NB4 (cell line): ENCODE measurements at regions not wholly inside any gene's neighbourhood (a gene's known extent, or its start where the extent isn't known, plus 50 kb on each side); places are given as distances from the start of the nearest gene placed in this dataset.

Experiments
- POLR2A ChIP-seq: IDR thresholded peaks from 2 replicates; pipeline ENCODE4 v1.6.1; 2011; ENCODE audit warnings: mild to moderate bottlenecking; ENCODE audit not compliant: insufficient read length; ENCODE audit errors: extremely low read depth
- TF ChIP-seq, protein P1 (sequence below): IDR thresholded peaks from one replicate; pipeline ENCODE4 v1.5.1; 2012; ENCODE audit warnings: low read depth, low read length

DNA sequence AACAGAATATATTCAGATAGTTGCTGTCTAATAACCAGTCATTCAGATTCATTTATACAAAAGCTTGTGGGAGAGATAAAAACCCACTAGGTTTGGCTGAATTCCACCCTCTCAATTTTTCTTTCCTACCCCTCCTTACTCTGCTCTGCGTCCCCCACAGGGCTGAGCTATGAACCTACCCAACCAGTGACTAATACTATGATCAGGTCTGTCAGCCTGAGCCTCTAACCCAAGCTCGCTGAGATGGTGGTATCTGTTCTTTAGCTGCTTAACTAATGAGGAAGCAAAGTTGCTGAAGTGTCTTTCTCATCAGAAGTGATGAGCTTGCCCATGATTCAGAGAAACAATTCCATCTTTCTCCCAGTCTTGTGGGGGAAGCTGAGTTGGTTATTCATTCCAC lies 248.7 kb upstream of the GPR26 start:
- TF ChIP-seq, protein P1, sequence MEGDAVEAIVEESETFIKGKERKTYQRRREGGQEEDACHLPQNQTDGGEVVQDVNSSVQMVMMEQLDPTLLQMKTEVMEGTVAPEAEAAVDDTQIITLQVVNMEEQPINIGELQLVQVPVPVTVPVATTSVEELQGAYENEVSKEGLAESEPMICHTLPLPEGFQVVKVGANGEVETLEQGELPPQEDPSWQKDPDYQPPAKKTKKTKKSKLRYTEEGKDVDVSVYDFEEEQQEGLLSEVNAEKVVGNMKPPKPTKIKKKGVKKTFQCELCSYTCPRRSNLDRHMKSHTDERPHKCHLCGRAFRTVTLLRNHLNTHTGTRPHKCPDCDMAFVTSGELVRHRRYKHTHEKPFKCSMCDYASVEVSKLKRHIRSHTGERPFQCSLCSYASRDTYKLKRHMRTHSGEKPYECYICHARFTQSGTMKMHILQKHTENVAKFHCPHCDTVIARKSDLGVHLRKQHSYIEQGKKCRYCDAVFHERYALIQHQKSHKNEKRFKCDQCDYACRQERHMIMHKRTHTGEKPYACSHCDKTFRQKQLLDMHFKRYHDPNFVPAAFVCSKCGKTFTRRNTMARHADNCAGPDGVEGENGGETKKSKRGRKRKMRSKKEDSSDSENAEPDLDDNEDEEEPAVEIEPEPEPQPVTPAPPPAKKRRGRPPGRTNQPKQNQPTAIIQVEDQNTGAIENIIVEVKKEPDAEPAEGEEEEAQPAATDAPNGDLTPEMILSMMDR, result no peak
- no peak for TF ChIP-seq POLR2A
